Putamen (tissue), 1 donor: ENCODE measurements at regions not wholly inside any gene's neighbourhood (a gene's known extent, or its start where the extent isn't known, plus 50 kb on each side); places are given as distances from the start of the nearest gene placed in this dataset.

ENCODE experiments used
- DNase-seq: peaks from one replicate; pipeline ENCODE4 v3.0.0-alpha.2; 2016; ENCODE audit warnings: low spot score

DNA sequence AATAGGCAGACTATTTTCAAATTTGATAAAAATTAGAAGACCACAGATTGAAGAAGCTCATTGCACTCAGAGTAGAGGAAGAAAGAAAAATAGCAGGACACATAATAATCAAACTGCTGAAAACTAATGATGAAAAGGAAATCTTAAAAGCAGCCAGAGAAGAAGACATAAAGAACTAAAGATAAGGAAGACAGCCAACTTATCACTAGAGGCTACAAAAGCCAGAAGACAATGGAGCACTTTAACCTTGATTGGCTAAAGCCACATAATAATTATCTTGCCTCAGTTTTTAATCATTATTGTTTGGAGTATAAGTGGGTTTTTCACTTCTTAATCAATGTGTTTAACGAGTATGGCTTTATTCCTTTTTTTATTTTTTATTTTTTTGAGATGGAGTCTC, 397.6 kb downstream of the RNF144B start:
- no peak for DNase-seq

DNA sequence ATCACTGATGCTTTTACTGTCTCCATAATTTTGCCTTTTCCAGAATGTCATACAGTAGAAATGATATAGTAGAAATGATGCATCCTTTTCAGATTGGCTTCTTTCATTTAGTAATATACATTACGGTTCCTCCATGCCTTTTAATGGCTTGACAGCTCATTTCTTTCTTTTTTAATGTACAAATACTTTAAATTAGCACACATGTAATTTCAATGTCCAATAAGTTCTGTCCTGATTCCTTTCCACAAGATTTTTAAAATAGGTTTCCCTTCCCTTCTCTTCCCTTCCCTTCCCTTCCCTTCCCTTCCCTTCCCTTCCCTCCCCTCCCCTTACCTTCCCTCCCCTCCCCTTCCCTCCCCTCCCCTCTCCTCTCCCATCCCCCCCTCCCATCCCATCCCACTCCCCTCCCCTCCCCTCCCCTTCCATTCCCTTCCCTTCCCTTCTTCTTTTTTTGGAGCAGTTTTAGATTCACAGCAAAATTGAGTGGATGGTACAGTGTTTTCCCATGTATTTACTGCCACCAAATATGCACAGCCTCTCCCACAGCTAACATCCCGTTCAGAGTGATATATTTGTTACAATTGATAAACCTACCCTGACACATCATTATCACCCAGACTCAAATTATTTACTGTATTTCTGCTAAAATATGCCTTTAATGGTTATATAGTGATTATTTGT, 398.8 kb downstream of the RNF144B start:
- DNase-seq = no peak

DNA sequence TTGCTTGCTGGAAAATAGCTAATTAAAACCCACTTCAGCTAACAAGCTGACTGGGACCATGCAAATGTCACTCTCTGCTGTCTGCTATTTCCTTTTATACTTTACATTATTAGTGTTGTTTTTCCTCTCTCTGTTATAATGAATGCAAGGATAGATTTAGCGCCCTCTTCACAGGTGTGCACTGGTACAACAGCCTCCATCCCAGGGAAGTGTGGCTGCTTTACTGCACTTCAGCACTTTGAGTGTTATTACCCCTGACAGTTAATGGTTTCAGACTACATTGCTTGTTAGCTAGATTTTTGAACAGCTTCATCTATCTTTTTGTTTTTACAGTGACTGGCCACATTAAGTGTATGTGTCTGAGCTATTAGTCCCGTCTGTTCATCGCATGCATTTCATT, 405.7 kb downstream of the RNF144B start:
- no peak for DNase-seq

DNA sequence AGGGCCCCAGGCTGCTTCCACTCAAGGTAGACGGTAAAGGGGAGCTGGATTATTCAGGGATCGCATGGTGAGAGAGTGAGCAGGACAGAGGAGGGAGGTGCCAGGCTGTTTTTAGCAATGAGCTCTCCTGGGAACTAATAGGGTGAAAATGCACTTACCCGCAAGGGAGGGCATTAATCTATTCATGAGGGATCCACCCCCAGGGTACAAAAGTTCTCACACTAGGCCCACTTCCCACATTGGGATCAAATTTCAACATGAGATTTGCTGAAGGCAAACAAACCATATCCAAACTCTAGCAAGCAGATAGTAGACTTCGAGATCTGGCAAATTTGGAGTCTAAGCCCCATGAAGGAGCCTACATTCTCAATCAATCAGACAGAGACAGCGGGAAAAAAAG, 408.6 kb downstream of the RNF144B start:
- DNase-seq = no peak

DNA sequence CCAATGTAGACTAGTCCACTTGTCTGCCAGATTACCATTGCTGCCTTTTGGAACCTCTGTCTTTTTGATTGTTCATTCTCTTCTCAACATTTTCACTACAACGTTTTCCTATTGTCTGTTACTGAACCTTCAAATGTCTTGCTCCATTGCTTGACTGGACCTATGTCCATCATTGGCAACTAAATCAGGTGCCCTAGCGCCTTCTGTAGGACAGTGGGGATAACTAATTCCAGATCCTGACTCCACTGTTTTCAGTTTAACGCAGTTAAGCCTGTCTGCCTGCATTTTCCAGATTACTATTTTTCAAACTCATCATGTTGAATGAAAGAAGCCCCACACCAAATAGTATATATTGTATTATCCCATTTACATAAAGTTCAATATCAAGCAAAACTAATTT, 433.6 kb downstream of the RNF144B start:
- DNase-seq = no peak

DNA sequence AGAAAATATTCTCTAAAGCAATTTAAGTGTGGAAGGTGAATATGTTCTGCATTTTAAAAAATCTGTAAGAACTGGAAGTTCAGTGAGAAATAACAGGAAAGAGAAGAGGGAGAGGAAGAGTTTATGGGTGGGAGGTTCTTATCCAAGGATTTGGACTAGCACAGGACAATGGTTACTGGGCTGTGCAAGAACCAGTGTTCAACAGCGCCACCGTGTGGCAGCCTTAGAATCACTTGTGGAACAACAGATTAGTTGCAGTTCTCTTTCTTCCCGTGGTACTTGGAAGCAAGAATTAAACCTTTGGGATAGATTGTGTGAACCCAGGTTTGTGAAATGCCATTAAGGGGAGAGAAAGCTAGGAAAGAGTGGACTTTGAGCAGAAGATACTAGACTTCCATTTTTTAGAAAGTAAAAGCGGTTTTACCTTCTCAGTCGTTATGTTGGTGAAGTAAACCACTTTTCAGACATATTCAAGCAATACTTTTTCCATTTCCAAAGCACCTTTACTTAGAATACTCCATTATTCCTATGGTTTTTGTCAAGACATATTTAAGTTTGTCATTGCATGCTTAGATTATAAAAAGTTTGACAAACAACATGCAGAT, 436.7 kb downstream of the RNF144B start:
- no peak for DNase-seq

DNA sequence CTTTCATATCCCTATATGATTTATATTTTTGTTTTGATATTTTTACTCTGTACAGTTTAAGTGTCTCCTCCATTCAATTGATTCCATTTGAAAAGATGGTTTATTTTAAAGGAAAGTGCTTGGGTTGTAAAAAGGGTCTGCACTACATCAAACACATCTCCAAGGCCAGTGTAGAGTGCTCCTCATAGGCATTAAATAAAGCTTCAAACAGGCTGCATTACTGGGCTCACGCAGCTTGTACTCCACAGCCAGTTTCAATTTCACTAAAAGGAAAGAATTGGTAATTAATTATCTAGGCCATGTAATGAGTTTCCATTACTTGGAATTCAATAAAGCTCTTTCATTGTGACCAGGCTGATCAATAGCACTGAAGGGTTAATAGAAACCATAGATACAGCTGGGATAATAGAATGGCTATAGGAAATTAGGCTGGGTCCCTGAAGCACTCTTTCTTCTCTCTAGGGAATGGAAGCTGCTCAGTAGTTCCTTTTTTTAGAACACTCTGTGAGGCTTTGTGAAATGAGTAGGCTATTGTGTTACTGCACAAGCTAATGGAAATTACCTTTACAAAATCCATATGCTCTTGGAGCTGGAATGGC, 442.2 kb downstream of the RNF144B start:
- no peak for DNase-seq

DNA sequence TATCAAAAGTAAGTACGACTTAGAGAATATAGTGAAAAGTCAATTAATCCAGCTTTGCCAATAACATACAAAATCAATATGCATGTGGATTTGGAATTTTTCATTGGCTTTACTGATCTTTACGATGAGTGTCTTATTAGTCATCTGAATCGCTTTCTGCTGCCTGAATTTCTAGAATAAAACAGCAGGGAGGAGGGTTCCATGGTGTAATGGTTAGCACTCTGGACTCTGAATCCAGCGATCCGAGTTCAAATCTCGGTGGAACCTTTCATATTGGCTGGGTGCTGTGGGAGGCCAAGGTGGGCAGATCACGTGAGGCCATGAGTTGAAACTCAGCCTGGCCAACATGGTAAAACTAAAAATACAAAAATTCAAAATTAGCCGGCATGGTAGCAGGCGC, 448.8 kb downstream of the RNF144B start:
- no peak for DNase-seq

DNA sequence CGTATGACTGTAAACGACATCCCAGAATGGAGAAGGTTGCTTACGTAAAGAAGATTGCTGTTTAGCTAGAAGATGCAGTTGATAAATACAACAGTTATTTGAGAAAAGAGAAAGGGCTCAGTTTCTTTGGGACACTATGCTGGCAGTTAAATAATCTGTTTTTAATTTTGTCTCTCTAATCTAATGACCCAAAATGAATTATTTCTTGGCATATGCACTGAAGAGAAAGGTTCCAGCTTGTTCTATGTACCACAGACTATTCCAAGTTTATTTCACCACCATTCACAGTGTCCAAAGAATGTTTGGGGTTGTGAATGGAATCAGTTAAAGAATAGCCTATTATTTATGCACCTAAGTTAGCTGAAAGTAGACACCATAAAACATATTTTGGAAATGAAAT, 449.9 kb downstream of the RNF144B start:
- DNase-seq = no peak

DNA sequence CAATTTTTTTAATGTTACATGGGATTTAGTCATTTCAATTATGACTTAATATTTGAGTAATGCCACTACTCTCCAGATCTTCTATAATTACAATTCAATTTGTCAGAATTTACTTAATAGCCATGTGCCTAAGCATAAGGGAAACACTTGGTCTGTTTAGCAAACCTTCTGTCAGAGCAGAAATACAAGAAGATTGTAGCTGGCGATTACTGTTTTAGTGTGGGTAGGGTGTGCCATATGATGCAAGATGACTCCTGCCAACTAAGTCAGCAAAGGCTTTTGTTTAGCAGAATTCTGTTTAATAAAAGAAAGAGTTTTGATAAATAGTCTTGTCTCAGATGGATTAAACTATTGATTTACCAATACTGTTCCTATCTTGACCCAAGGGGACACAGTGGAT, 455.4 kb downstream of the RNF144B start:
- DNase-seq = no peak

DNA sequence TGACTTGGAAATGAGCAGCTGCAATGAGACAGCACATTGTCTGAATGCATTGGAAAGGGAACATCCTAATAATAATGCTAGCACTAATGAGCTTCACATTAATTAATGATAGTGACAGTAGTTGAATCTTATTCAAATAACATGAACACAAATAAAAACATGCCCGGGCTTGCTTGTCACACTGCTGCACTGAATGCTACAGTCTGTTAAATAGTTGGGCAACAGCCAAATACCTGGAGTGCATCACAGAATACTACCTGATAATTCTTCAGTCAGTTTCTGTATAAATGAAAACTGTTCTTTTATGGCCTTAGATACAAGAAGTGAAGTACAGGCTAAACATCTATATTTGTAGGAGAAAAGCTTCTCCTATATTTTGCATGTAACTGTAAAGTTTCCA, 458.7 kb downstream of the RNF144B start:
- no peak for DNase-seq

DNA sequence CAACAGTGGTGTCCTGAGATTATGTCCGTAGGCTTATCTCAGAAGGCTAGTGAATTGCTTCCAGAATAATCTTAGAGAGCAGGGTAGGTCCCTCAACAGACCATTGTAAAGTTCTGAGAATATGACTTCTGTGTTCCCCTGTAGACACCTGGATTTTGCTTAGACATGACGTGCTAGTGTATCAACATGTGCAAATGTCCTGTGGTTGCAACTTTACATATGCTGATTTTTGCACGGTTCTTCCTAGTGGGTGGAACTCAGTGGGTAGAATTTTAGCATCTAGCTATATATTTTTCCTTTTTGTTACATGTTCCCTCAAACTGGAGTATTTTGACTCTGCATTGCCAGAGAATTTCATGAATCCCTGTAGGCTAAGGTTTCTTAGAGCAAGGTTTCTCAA, 459.2 kb downstream of the RNF144B start:
- DNase-seq = no peak

DNA sequence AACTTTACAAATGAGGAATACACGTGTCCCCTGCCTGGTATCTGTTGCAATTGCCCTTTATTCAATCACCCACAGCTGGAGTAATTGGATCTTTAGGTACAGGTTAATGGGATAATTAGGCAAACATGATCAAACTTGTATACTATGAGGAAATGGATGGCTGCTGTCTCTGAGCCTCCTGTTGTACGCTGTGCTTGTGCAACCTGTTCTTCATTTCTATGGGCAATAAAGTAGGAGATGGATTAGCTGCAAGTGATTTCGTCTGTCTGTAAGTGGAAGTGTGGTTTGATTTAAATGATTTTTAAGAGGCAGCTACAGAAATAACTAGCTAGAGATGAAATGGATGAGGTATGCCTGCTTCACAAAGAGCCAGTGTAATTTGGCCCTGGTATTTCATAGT, 474.1 kb downstream of the RNF144B start:
- no peak for DNase-seq

DNA sequence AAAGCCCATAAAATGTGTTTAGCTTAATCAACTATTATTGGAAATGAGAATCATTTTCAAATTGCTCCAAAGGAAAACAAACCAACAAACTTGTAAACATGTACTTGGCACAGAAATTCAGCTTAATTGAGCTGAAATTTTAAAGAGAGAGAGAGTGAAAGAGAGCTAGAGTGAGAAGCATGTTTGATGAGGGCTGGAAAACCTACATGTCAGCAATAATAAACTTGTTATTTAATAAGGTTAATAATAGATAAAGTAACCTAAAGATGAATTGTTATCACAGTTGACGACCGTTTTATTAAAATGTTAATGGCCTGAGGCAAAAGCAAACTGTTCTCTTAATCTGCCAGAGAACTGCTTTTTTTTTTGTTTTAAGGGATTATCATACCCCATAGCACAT, 496.1 kb downstream of the RNF144B start:
- no peak for DNase-seq

DNA sequence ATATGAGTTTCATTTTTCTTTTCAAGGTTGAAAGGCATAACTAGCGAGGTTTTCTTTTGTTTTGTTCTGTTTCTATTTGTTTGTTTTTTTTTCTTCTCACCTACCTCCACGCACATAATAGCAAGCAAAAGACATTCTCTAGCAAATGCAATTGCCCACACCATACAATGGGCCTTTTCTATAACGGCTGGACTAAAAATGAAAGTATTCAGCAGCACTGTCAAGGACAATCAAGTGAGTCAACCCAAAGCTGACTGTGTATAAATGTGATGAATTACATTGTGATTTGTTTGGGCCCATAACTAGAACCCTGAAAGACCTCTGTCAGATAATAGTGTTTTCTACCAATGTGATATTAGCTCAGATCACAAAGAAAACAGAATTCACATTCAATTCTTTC, 496.7 kb downstream of the RNF144B start:
- DNase-seq = peak; percentile 34

DNA sequence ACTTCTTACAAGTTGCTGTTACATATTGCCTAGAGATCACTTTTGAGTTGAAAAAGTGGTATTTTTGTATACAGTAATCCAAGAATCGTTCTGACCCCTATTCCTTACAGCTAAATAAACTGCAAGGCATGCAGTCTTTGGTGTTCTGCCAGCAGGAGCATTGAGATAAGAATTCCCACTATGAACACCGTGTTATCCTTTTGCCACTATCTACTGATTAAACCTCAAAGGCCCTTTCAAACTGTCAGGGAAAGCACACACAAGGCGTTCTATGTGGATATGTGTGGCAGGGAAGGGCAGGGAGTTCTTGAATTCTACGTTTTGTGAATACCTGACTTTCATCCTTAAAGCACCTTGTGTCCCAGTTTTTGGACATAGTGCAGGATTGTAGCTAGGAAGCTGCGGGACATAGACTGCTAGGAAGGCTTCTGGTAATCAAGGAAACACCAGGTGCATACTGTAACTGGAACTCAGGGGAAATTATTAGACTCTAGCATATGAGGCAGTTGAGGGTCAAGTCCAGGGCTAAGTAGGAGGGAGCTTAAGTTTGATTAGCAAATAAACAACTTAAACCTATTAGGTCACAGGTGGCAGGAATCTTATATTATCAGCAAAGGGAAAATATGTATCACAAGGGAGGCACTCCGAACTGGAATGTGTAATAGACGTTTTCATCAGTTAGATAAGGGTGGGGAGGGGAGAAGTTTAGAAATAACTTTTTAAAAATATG, 506.6 kb downstream of the RNF144B start:
- no peak for DNase-seq

DNA sequence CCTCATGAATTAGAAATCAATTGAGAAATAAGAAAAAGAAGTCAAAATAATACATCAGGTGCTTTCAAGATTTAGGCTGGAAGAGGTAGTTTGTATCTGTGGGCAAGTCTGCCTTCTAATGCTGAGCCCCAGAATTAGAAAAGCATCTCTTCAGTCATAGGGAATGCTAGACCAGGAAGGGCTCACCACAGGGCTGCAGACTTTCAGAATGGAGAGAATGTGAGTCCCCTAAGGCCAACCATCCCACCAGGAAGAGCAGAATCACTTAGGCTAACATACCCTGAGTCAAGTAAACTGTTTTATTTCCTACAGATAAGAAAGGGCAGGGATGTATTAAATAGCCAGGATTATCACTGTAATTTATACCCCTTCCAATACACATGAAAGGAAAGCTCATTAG, 510.2 kb downstream of the RNF144B start:
- no peak for DNase-seq

DNA sequence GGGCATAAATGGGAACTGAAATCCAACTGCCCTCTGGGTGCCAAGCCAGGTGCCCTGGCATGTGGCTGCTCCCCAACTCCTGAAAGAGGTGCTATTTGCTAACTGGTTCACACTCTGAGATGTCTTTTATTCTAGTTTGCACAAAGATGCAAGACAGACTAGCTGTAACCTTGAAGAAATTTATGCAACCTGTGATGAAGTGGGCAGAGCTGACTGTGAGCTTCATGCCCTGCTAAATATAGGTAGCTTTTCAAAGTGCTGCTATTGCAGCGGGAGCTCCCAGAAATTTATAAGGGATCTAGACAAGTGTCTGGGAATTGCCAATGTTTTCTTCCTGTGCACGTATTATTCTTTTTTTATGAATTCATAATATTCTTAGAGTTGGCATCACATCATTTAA, 517.5 kb downstream of the RNF144B start:
- DNase-seq = peak; percentile 58

DNA sequence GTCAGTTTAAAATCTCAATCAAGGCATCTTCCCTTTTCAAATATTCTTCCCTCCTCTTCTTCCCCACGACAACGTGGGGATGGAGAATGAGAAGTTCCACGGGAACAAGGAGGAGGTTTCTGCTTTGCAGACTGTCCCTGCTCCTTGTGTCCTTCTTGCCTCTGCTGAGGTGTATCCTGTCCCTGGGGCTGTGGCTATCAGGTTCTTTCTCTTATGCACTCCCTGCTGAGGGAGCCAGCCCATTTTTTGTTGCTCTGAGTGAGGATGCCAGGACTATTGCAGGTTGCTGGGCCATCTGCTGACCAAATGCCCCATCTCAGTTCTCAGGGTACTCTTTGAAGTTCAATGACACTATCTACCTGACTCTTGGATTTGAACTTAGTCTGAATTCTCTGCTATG, 533.6 kb downstream of the RNF144B start:
- no peak for DNase-seq

DNA sequence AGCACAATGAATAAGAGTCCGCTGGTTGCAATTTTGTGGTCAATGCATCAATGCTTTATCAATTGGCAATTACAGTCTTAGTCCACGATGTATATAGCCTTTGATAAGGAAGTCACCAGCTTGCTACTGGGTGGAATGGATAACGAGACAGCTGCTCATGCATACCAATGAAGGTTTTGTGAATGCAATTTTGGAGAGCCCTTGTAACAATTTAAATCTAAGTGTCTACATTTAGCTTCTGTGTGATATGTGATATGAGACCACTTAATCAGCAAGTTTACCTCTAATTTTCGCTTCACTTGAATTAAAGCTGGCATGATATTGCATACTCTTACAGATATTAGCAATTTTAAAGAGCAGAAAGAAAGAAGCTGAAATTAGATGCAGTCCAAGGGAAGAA, 543.9 kb downstream of the RNF144B start:
- DNase-seq = no peak

DNA sequence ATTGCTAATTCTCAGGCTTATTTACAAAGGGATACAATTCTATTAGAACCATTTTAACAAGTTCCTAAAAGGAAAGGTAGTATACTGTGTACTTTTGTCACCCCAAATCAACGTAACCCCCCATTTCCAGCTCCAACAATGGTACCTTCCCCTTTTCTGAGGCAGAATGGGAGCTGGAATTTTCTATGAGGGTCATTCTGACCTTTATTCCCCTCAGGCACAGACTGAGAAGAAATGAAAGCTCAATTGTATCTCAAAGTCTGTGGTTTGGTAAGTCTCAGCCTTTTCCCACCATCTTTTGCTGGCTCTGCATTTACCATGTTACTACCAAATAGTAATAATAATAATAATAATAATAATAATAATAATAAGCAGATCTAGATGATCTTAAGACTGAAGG, 571.0 kb downstream of the RNF144B start:
- DNase-seq = no peak

DNA sequence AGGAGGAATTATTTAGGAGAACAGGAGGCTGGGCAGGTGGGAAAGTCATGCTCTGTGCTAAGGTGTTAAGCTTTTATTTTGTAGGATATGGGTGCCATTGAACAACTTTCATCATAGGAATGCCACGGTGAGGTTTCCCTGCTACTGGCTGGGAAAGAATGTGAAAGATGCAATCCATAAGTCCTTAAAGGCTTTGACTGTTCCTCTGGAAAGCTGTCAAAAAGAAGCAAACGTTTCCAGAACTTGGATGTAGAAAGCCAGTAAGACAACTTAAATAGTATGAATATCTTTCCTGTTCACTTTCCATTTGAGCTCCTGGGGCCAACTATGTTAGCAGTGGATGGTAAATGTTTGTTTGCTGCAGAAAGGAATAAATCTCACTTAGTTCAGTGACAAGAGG, 574.4 kb downstream of the RNF144B start:
- no peak for DNase-seq

DNA sequence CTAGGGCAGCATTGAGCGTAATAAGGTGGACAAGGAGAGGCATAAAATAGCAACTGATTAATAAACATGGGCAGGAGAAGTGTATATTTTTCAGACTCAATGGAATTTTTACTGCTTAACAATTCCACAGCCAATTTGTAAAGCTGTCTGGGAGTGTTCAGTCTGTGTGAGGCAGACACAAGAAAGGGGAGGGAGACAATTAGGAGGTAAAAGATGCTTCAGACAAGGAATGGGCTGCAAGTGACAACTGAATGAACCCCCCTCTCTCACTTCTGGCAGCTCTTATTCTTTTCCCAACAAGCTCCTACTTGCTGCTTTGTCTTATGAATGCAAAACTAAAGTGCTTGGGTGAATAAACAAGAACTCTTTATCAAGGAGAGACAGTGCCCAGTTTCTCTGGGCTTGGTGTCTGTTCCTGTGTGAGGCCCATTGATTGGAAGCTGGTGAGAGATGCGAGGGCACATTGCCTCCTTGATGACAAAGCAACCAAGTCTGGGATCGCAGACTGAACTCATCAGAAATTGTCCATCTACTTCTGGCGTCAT, 575.3 kb downstream of the RNF144B start:
- no peak for DNase-seq
